KMS-11 (cell line): ENCODE measurements at regions not wholly inside any gene's neighbourhood (a gene's known extent, or its start where the extent isn't known, plus 50 kb on each side); places are given as distances from the start of the nearest gene placed in this dataset.

Experiments
- H2AFZ ChIP-seq: fragments of 200-600 bp; sonication (generic); 2 replicates; pipeline ENCODE4 v1.6.1; 2016; ENCODE audit warnings: antibody characterized with exemption, mixed run types, low read depth
- H3K27ac ChIP-seq: fragments of 200-600 bp; sonication (generic); 2 replicates; pipeline ENCODE4 v1.6.1; 2016; ENCODE audit warnings: mild to moderate bottlenecking, mixed run types
- H3K27me3 ChIP-seq: fragments of 200-600 bp; sonication (generic); 2 replicates; pipeline ENCODE4 v1.6.1; 2017; ENCODE audit warnings: mild to moderate bottlenecking, low read depth, mixed run types, moderate library complexity; ENCODE audit not compliant: insufficient read depth
- H3K36me3 ChIP-seq: fragments of 200-600 bp; sonication (generic); 2 replicates; pipeline ENCODE4 v1.6.1; 2017; ENCODE audit warnings: mild to moderate bottlenecking, mixed run types; ENCODE audit not compliant: insufficient read depth
- H3K4me1 ChIP-seq: fragments of 200-600 bp; sonication (generic); 2 replicates; pipeline ENCODE4 v1.6.1; 2016; ENCODE audit warnings: mild to moderate bottlenecking, low read depth, mixed run types; ENCODE audit not compliant: poor library complexity, severe bottlenecking
- H3K4me2 ChIP-seq: fragments of 200-600 bp; sonication (generic); 2 replicates; pipeline ENCODE4 v1.7.0; 2016; ENCODE audit warnings: mild to moderate bottlenecking, mixed run types
- H3K4me3 ChIP-seq: fragments of 200-600 bp; sonication (generic); IDR thresholded peaks from 2 replicates; pipeline ENCODE4 v1.6.1; 2017; ENCODE audit warnings: low read depth, low read length, mixed read lengths; ENCODE audit not compliant: insufficient read depth
- H3K79me2 ChIP-seq: fragments of 200-600 bp; sonication (generic); 2 replicates; pipeline ENCODE4 v1.6.1; 2016; ENCODE audit warnings: low read depth, mixed run types; ENCODE audit not compliant: insufficient read depth
- H3K9ac ChIP-seq: fragments of 200-600 bp; sonication (generic); 2 replicates; pipeline ENCODE4 v1.6.1; 2016; ENCODE audit warnings: mild to moderate bottlenecking, mixed run types
- H4K20me1 ChIP-seq: fragments of 200-600 bp; sonication (generic); 2 replicates; pipeline ENCODE4 v1.6.1; 2016; ENCODE audit warnings: mild to moderate bottlenecking, mixed run types; ENCODE audit not compliant: insufficient read depth
- TF ChIP-seq, protein P1 (sequence below): fragments of 200-600 bp; sonication (generic); conservative IDR thresholded peaks from 2 replicates; pipeline ENCODE4 v1.6.1; 2017; ENCODE audit warnings: low read depth, mild to moderate bottlenecking, antibody characterized with exemption, low read length, moderate library complexity, mixed read lengths

DNA sequence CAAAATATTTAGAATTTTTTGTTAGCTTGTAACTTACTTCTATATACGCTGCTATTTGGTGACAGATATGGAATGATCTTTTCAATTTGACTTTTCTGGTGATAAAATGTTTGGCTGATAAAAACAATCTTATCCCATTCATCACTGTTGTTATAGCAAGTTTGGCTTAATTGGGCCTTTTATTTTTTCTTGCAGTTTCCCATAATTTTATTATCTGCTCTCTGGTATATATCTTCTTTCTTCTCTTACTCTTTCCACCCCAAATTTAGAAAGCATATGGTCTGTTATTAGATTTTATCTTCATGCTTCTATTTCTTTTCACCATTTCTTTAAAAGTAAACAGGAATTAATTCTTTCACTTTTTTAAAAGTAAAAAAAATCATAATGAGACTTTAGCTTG is 474.4 kb downstream of the TLE1 start:
- TF ChIP-seq, protein P1, sequence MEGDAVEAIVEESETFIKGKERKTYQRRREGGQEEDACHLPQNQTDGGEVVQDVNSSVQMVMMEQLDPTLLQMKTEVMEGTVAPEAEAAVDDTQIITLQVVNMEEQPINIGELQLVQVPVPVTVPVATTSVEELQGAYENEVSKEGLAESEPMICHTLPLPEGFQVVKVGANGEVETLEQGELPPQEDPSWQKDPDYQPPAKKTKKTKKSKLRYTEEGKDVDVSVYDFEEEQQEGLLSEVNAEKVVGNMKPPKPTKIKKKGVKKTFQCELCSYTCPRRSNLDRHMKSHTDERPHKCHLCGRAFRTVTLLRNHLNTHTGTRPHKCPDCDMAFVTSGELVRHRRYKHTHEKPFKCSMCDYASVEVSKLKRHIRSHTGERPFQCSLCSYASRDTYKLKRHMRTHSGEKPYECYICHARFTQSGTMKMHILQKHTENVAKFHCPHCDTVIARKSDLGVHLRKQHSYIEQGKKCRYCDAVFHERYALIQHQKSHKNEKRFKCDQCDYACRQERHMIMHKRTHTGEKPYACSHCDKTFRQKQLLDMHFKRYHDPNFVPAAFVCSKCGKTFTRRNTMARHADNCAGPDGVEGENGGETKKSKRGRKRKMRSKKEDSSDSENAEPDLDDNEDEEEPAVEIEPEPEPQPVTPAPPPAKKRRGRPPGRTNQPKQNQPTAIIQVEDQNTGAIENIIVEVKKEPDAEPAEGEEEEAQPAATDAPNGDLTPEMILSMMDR, result no peak
- H3K79me2 ChIP-seq, result no peaks in the 10 kb centered on the region
- H3K4me2 ChIP-seq, result no peak overlapping the region

GRCh38 chr9:81213456-81213855 is 475.9 kb downstream of the TLE1 start:
- Histone ChIP-seq H3K79me2 (no peaks in the 10 kb centered on the region), H4K20me1 (no peaks in the 10 kb centered on the region), H2AFZ (no peak overlapping the region), H3K4me1 (no peaks in the 10 kb centered on the region), H3K27ac (no peak overlapping the region), H3K27me3 (no peaks in the 10 kb centered on the region), H3K36me3 (no peaks in the 10 kb centered on the region), H3K4me3 (no peak overlapping the region), H3K4me2 (no peak overlapping the region), H3K9ac (no peak overlapping the region)
- TF ChIP-seq, protein P1, result no peak

More for the DNA sequence above, 474.4 kb downstream of the TLE1 start:
- Histone ChIP-seq H3K27me3 (no peaks in the 10 kb centered on the region), H3K27ac (no peak overlapping the region), H3K4me3 (no peak overlapping the region), H3K36me3 (no peaks in the 10 kb centered on the region), H2AFZ (no peak overlapping the region), H3K9ac (no peak overlapping the region), H4K20me1 (no peaks in the 10 kb centered on the region), H3K4me1 (no peaks in the 10 kb centered on the region)

- Histone ChIP-seq H3K9ac (no peak overlapping the region), H2AFZ (no peak overlapping the region), H3K4me2 (no peak overlapping the region), H3K79me2 (no peaks in the 10 kb centered on the region), H4K20me1 (no peaks in the 10 kb centered on the region), H3K4me3 (no peak overlapping the region), H3K27me3 (no peaks in the 10 kb centered on the region), H3K27ac (no peak overlapping the region), H3K36me3 (no peaks in the 10 kb centered on the region), H3K4me1 (no peaks in the 10 kb centered on the region)
- TF ChIP-seq, protein P1, result no peak
Measured at GRCh38 chr9:81211741-81212140, 477.6 kb downstream of the TLE1 start.

DNA sequence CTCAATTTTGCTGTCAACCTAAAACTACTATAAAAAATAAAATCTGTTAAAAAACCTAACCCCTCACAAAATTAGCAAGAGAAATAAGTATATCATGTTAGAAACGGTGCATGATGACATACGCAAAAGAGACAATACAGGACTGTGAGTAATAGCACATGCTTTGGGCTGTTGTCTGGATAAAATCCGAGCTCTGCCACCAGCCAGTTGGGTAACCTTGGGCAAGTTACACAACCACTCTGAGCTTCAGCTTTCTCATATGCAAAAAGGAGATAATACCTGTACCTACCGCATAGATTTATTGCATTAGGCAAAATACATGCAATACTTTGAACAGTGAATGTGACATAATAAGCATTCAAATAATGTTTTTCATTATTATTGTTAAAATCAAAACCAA is 481.7 kb downstream of the TLE1 start:
- Histone ChIP-seq H3K9ac (no peak overlapping the region), H2AFZ (no peak overlapping the region), H3K27ac (no peak overlapping the region), H3K79me2 (no peaks in the 10 kb centered on the region), H3K4me2 (no peak overlapping the region), H3K4me3 (no peak overlapping the region), H3K36me3 (no peaks in the 10 kb centered on the region), H4K20me1 (no peaks in the 10 kb centered on the region), H3K4me1 (no peaks in the 10 kb centered on the region), H3K27me3 (no peaks in the 10 kb centered on the region)
- TF ChIP-seq, protein P1, result no peak
